GM21390 (cell line): ENCODE measurements at regions not wholly inside any gene's neighbourhood (a gene's known extent, or its start where the extent isn't known, plus 50 kb on each side); places are given as distances from the start of the nearest gene placed in this dataset.

ENCODE experiments used
- ATAC-seq: cut with Tn5 transposase; IDR thresholded peaks from one replicate; pipeline ENCODE4 v1.9.1; 2021; ENCODE audit not compliant: unreplicated experiment

DNA sequence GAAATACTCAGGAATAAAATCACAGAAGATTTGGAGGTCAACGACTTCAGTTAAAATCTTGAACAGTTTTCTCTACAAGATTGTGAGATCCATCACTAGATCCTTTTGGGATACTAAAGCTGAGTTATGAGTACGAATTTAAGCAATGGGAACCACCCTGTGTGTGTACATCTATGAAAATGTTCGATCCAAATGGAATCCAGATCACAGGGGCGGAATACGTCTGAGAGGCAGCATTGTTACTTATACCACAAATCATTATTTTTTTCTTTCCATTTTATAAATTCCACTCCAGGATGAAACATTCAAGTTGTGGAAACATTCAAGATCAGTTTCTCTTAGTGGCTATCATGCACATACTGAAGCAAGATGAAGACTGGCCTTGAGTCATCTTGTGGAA lies 239.3 kb upstream of the PAPPA start:
- ATAC-seq, result no peak

DNA sequence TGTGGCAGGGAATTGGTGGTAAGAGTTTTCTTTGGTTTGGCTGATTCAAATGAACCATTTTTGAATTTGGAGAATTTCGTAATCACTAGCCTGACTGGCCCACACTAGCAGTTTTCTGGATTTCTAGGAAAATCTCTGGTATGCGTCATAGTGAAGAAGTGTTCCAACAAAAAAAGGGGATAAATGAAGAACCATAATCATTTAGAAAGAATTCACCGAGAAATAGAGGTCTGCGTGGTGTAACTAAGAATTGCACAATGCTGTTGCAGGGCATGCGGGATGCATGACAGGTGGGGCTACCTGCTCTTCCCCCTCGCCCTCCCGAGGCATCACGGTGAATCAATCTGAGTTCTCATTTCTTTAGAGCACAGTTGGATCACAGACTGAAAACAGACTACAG lies 232.3 kb upstream of the PAPPA start:
- no peak for ATAC-seq

DNA sequence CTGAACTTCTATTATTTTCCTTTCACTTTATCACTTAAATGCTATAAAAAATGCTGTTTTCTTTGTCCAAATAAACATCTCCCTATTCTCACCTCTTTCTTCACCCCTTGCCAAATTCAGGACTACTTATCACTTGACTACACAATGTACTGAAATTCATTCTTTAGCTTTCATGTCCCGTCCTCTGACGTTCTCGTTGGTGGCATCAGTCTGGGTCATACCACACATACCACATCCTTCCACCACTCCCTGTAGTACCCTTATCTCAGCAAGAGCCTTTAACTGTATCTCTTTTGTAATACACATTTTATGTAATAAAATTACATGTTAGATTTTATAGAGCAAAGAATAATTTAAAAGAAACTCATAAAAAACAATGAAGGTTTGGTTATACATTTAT lies 231.1 kb upstream of the PAPPA start:
- no peak for ATAC-seq

DNA sequence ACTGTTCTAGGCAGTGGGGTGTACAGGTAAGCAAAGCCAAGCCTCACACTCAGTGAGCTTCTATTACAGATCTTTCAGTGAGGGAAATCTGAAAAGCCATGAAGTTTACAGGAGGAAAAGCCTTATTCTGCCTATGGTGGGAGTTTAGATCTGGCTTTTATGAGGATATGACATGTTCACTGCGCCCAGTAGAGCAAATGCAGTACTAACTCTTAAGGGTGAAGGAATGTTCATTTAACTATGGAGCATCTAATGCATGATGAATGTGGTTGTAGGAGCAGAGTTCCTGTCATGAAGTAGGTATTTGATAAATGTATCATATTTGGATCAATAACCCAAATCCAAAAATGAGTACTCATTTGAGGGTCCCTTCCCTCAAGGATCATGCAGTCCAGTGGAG lies 230.2 kb upstream of the PAPPA start:
- no peak for ATAC-seq

DNA sequence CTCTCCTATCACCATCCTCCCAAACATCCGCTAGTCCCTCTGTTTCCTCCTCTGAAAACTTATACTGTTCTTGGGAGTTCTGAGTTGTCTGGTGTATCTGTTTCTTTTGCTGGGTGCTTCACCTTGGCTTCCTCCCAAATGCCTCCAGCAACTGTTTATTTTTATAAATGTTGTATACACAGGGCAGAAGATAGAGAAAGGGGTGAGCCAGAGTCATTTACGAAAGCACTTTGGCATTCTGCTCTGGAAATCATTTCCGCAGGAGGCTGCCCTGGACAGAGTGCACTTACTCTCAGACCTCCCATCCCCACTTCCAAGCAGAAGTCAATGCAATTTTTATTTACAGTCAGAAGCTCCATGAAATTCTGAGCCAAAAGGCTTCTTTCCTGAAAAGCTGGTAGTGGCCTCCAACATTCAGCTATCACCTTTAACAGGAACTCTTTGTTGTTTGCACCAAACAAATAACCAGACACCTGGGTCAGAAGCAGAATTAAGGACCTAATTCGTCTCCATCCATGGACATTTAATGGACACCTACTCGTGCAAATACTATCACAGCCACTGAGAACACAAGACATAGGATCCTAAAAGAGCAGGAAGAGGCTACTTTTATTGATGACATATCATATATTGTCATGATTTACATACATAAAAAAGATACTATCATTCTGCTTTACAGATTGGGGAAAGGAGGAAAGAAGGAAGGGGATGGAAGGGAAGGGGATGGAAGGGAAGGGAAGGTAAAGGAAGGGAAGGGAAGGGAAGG lies 229.5 kb upstream of the PAPPA start:
- ATAC-seq, result no peak

DNA sequence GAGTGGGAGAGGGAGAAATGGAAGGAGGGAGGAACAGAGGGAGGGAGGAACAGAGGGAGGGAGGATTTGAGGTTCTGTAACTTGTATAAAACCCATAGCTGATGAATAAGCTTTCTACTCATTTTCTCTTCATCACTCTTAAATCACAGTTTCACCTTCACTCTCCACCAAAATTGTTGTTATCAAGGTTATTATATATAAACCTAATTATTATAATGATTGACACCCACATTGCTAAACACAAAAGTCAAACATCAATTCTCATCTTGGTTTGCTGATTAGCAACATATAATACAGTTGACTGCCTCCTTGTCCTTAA lies 229.0 kb upstream of the PAPPA start:
- no peak for ATAC-seq

DNA sequence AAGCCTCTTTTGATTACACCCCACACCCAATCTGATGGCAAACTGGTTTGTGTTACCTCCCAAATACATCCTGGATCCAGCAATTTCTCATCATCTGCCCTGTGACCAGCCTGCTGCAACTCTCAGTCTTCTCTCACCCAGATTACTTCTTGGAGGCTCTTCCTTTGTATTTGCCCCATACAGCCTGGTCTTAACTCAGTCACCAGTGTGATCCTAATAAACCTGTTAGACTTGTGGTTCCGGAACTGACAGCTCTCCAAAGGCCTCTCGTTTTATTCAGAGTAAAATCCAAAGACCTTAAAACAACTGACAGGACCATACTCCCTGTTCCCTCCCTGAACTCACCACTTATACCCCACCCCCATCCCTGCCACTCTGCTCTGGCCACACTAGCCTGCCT lies 228.2 kb upstream of the PAPPA start:
- no peak for ATAC-seq

DNA sequence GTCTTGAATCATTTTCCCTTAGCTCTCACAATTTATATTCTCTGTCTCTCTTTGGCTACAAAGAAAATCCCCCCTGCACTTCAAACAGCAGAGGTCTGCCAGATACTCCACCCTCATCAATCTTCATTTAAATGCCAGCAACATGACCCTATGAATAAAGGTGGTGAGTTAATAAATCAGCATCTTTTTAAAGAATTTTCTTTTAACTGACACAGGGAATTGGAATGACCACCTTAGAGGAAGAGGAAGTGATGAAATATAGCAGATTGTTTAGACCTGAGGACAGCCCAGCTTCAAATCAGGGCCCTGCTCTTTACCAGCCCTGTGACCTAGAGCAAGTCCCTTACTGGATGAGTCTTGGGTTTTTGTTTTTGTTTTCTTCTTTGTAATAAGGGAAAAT lies 223.1 kb upstream of the PAPPA start:
- ATAC-seq, result no peak

DNA sequence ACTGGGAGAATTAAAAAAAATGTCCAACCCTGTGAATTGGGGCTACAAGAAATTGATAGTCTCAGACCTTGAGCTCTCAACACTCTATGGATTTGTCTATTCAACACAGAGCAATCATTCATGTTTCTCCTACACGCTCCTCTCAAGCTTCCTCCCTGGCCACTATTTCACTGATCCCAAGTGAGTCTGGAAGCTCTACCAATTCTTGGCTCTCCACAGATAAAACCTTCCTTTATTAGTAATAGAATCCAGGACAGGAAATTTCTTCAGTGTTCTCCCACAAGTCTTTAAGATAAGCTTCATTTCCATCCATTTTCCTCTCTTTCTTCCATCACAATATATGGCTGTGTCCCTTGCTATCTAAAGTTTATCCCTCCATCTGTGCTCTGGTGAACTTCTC lies 215.1 kb upstream of the PAPPA start:
- no peak for ATAC-seq

DNA sequence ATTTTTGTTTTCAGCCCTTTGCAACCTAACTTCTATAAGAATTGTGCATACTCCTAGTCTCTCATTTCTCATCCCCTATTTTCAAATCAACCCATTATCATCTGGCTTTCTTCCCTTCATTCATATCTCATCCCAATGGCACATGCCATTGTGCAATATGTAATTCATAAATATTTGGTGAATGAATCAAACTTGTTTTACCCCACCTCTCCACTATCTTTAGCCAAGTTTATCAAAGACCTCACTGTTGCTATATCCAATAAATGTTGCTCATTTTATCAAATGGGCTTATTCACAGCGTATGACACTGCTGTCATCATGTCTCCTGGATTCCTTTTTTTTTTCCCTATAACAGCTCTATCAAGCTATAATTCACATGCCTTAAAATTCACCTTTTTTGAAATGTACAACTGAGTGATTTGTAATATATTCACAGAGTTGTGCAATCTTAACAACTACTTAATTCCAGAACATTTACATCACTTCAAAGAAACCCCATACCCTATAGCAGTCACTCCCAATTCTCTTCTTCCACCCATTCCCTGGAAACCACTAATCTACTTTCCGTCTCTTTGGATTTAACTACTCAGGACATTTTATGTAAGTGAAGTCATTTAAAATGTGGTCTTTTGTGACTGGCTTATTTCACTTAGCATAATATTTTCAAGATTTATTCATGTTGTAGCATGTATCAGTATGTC lies 214.4 kb upstream of the PAPPA start:
- no peak for ATAC-seq

DNA sequence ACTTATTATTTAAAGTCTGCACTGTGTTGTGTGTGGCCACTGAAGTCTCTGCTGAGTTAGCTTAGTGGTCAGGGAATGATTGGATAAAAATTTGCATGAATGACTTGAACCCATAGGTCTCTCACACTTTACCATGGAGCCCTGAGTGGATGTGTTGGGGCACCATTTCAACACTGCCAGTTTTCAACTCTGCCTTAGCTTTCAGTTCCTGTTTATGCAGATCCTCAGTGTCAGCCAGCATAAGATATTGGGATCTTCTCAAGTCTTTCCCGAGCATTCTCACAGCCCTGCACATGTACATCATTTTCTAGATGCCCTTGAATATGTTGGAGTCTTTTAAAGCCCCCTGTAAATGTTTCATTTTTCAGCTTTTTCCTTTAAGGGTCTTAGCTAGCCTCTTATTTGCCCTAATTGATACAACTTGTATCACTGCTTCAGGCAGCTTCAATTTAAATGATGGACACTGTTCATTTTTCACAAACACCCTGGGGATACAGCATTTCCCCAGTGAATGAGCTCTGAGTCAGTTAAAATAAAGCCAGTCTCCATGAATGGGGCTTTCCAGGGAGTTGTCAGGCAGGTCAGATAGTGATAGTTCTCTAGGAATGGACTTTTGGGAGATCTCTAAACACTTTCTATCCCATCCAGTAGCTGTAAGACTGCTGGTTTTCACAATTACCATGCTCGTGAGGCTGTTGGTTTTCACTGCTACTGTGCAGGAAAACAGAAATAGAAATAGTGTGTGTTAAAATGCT lies 211.9 kb upstream of the PAPPA start:
- ATAC-seq, result no peak

DNA sequence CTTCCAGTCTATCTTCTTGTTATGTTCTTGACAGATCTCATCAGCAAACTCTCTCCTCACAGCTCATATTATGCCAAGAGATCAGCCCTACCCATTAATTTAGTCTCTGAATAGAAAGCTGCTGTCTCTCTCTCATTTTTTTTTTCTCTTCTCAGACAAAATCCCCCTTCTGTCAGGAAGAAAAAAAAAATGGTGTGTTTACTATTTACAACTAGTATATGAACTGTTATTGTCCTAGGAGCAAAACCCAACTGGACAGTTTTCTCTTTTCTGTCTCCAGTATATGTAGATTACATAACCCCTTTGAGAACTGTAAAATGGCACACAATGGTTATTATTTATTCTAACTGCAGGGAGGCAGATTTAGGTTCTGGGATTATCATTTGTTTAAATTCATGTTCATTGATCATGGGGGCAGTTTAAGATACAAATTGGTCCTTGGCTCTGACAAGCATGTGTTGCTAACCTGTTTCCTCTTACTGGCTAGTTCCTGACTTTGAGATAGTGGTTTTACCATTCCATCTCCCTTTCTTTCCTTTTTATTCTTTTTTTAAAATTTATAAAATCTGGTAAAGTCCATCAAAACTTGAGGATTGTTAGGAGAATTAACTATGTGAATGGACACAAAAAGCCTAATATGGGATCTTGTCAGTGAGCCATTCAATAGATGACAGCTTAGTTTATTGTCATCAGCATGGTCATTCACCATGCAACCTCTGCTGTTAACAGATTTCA lies 210.0 kb upstream of the PAPPA start:
- no peak for ATAC-seq

DNA sequence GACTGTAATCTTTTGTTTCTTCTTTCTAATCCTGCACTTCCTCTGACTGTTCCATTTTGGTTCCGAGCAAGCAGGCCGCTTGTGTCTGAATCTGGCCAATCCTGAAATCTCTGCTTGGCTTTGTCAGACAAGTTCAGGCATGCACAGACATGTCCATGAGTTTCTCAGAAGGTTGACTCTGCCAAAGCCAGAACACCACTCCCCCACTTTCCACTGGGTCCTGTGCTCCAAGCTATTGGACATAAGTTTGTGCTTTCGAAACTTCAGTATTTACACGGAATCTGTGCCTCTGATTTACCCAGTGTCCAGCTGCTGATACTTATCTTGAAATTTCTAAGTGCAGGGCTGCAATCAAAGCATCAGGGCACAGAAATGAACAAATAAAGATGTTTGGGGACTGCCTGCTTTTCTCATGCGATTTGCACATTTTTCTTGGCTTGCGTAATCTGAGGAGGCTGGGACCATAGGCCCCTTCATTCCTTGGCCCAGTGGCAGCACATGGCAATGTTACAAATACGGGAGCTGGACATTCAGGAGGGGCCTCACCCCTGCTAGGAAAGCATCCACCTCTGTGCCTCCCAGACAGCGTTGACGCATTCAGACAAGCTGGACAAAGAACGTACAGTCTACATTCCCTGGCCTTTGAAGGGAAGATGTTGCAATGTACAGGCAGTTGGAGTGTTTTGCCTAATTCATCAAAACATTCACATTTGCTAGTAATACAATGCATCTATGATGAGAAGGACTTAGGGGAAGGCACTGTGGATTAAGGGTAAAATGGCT lies 209.2 kb upstream of the PAPPA start:
- no peak for ATAC-seq

DNA sequence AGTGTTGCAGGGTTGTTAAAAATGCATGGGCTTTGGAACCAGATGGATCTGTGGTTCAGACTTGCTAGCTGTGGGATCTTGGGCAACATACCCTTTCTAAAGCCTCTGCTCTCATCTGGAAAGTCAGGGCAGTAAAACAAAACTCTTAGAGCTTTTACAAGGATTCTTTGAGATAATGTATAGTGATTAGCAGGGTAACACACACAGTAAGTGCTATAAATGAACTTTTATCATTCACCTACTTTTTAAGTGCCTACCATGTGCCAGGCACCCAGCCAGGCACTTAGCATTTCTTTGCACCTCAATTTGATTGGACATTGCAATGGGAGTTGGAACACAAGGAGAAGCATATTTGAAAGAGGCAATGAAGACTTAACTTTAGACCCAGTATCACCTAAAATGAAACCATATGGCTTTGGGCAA lies 208.6 kb upstream of the PAPPA start:
- no peak for ATAC-seq

DNA sequence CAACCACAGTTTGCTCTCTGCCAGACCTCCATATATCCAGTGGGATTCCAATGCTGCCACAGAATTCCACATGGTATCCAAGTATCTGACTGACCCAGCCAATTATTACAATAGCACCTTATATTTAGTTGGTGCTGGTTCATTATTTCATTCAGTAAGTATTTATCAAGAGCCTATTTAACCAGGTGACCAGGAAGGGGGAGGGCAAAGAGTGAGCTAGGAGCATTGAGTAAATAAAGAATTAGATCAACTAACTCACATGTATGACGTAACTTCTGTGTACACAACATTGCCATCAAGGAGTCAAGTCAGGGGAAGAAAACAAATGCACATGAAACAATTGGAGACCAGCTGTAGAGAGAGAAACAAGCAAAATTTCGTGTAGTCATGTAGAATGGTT lies 207.1 kb upstream of the PAPPA start:
- ATAC-seq, result no peak

DNA sequence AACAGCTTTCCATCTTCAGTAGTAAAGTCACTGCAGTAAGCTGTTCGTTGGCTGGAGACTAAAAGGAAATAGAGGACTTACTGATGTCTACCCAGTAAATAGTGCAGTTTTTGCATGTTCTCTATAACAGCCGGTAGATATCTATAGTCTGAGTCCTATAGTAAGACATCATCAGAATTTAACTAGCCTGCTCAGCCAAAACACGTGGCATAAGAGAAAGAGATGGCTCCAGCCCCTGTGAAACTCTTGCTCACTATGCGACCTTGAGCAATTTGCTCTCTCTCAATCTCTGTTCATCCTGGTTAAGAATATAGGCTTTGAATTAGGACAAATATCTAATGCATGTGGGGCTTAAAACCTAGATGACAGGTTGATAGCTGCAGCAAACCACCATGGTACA lies 201.6 kb upstream of the PAPPA start:
- ATAC-seq, result no peak

DNA sequence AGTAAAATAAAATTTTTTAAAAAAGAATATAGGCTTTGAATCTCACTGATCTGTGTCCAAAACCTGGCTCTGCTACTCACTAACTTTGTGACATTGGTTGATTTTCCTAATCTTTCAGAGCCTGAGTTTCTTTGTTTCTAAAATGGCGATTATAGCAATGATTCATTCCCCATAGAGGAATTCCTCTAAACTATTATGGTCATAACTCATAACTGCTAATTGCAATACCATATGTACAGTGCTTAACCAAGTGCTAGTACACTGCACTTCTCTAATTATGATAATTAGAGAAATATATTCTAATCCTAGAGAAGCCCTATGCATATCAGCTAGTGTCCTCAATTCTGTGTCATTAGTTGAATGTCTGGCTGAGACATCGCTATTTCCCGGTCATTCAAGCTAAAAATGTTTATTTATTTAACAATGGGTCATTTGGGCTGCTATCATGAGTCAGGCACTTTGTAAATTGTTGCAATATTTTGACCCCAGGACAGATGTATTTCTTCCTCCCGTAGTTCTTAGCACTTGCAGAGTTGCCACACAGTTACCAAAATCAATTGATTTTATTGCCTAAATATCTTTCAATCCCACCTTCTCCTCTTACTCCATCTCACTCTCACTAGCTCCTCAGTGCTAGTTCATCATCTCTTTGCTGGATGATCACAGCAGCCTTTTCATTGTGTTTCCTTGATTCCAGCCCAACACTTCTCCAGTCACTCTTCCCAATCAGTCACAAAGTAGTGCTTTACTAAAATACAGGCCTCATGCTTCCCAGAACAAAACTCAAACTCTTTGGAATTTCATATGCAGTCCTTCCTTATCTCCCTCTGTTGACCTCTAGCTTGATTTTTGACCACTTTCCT lies 200.9 kb upstream of the PAPPA start:
- ATAC-seq, result no peak

DNA sequence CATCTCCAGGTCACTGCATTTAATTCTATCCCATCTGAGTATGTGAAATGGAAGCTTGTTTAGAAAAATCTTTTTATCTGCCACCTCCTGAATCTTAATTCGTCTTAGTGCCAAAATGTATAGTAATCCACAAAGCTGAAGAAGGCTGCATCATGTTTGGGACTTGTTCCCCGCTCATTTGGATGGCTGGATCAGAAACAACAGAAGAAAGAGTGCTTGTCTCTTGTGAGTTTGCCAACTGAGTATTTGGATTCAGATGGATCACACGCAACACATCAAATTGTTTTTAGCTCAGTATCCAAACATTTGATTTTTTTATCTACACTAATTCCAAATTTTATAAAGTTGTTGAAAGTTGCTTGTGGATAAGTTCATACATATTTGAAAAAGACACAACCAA lies 197.2 kb upstream of the PAPPA start:
- no peak for ATAC-seq

DNA sequence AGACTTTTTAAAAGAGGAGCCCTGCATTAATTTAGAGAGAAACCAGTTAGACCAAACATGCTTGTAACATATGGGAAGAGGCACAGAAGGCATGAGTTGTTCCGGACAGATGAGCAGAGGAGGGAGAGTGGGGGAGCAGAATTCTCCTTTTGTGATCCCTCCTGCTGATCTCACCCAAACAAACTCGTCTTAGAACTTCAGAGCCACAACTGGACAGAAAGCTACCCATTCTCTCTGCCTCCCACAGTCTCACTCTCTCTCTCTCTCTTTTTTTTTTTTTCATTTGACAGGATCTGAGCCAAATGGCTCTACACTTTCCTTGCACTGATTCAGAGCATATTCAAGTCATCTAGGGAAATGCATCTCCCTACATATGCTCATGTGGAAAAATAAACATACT lies 196.0 kb upstream of the PAPPA start:
- ATAC-seq, result no peak
